Spleen (tissue), 7 donors: ENCODE measurements at regions not wholly inside any gene's neighbourhood (a gene's known extent, or its start where the extent isn't known, plus 50 kb on each side); places are given as distances from the start of the nearest gene placed in this dataset.

Experiments used
- CTCF ChIP-seq, 11 experiments: fragments of 200-600 bp in 7 of 11; fragments of 450-650 bp in 4 of 11; sonication (generic) in 4 of 11; IDR thresholded peaks in 8 of 11; conservative IDR thresholded peaks in 3 of 11; 1 replicate in 7 of 11; 2 replicates in 4 of 11; pipeline versions ENCODE4 v1.4.0 to v1.8.0; 2016 to 2021; ENCODE audit warnings: antibody characterized with exemption in 11 of 11, inconsistent platforms in 4 of 11, mild to moderate bottlenecking in 1 of 11
- POLR2A ChIP-seq, 3 donors: fragments of 450-650 bp; IDR thresholded peaks; one replicate each; pipeline ENCODE4 v1.5.1; 2017; ENCODE audit warnings: antibody characterized with exemption in 3 of 3, mild to moderate bottlenecking in 1 of 3
- POLR2AphosphoS5 ChIP-seq, 3 donors: sonication (generic); formaldehyde crosslinking; IDR thresholded peaks; one replicate each; pipeline ENCODE4 v1.5.1; 2017; ENCODE audit warnings: antibody characterized with exemption in 3 of 3
- donor health status: DM: no; HTN: no; CAD: no; lungs with moderate emphysema.
- donor health status: DM: no; HTN: no; CAD: no.
- donor health status: DM: no; HTN: no; CAD: no.

- no peak for TF ChIP-seq CTCF (IDR thresholded peaks at IDR 0.05 in 8 of 11, conservative IDR thresholded peaks at IDR 0.05 in 3 of 11)
- no peak for TF ChIP-seq POLR2A (IDR thresholded peaks at IDR 0.05)
- no peak for TF ChIP-seq POLR2AphosphoS5 (IDR thresholded peaks at IDR 0.05)
Observed at GRCh38 chr2:162908567-162908966, 70.0 kb upstream of the KCNH7 start.
